Endothelial cell (in vitro differentiated cells): ENCODE measurements at regions not wholly inside any gene's neighbourhood (a gene's known extent, or its start where the extent isn't known, plus 50 kb on each side); places are given as distances from the start of the nearest gene placed in this dataset.
"Not testable (repeated sequence)": the region's sequence is repeated elsewhere in the genome, so short reads cannot be mapped to it uniquely, and the experiment has no call there.

Source experiments
- DNase-seq: peaks from one replicate; pipeline ENCODE4 v3.0.0; 2021; ENCODE audit warnings: low spot score
- H3K27ac Mint-ChIP-seq: one replicate; pipeline ENCODE4 v1.8.0; 2021; ENCODE audit warnings: mixed read lengths, inconsistent platforms; ENCODE audit not compliant: unreplicated experiment
- H3K27me3 Mint-ChIP-seq: one replicate; pipeline ENCODE4 v1.8.0; 2021; ENCODE audit warnings: mild to moderate bottlenecking, moderate library complexity, mixed read lengths, inconsistent platforms; ENCODE audit not compliant: unreplicated experiment
- H3K36me3 Mint-ChIP-seq: one replicate; pipeline ENCODE4 v1.8.0; 2021; ENCODE audit warnings: mild to moderate bottlenecking, low read depth, mixed read lengths, inconsistent platforms; ENCODE audit not compliant: unreplicated experiment
- H3K4me1 Mint-ChIP-seq: one replicate; pipeline ENCODE4 v1.8.0; 2021; ENCODE audit warnings: mild to moderate bottlenecking, mixed read lengths, inconsistent platforms; ENCODE audit not compliant: unreplicated experiment
- H3K4me3 Mint-ChIP-seq: one replicate; pipeline ENCODE4 v1.8.0; 2021; ENCODE audit warnings: mild to moderate bottlenecking, mixed read lengths, inconsistent platforms; ENCODE audit not compliant: unreplicated experiment
- H3K9me3 Mint-ChIP-seq: one replicate; pipeline ENCODE4 v1.8.0; 2021; ENCODE audit warnings: mixed read lengths, inconsistent platforms; ENCODE audit not compliant: unreplicated experiment
- CTCF ChIP-seq: fragments of 200-600 bp; sonication (generic); IDR thresholded peaks from one replicate; pipeline ENCODE4 v1.5.0; 2021; ENCODE audit warnings: antibody characterized with exemption; ENCODE audit not compliant: unreplicated experiment

GRCh38 chr14:50031602-50032313 is 84.6 kb downstream of the VCPKMT start:
- DNase-seq = no peak
- TF ChIP-seq CTCF = no peak
- Mint-ChIP-seq H3K36me3 (peaks cover 3% of the 10 kb centered on the region), H3K4me1 (no peaks in the 10 kb centered on the region), H3K9me3 (no peaks in the 10 kb centered on the region), H3K27me3 (peaks cover 4% of the 10 kb centered on the region), H3K27ac (no peak overlapping the region), H3K4me3 (no peak overlapping the region)

GRCh38 chr14:50032462-50033167 is 83.8 kb downstream of the VCPKMT start:
- not testable (repeated sequence) for H3K27me3 Mint-ChIP-seq, H3K9me3 Mint-ChIP-seq, H3K27ac Mint-ChIP-seq, H3K36me3 Mint-ChIP-seq, H3K4me1 Mint-ChIP-seq, DNase-seq, H3K4me3 Mint-ChIP-seq

- H3K4me3 Mint-ChIP-seq = no peak overlapping the region
- H3K36me3 Mint-ChIP-seq = no peaks in the 10 kb centered on the region
- H3K27ac Mint-ChIP-seq = no peak overlapping the region
- no peak for DNase-seq
- H3K9me3 Mint-ChIP-seq = no peaks in the 10 kb centered on the region
- H3K4me1 Mint-ChIP-seq = peaks cover 2% of the 10 kb centered on the region
- peaks cover 2% of the 10 kb centered on the region for H3K27me3 Mint-ChIP-seq
- no peak for TF ChIP-seq CTCF
Measured at GRCh38 chr14:50035214-50035613, 81.2 kb downstream of the VCPKMT start.

GRCh38 chr14:50036211-50036610 is 80.2 kb downstream of the VCPKMT start:
- H3K27me3 Mint-ChIP-seq = peaks cover 2% of the 10 kb centered on the region
- H3K36me3 Mint-ChIP-seq = no peaks in the 10 kb centered on the region
- H3K27ac Mint-ChIP-seq = no peak overlapping the region
- no peaks in the 10 kb centered on the region for H3K9me3 Mint-ChIP-seq
- no peak for TF ChIP-seq CTCF
- peaks cover 12% of the 10 kb centered on the region for H3K4me1 Mint-ChIP-seq
- H3K4me3 Mint-ChIP-seq = no peak overlapping the region
- no peak for DNase-seq

- no peak overlapping the region for H3K4me3 Mint-ChIP-seq
- H3K27me3 Mint-ChIP-seq = peaks cover 2% of the 10 kb centered on the region
Measured at GRCh38 chr14:50036637-50037036, 79.7 kb downstream of the VCPKMT start.

More at GRCh38 chr14:50036637-50037036, 79.7 kb downstream of the VCPKMT start:
- Mint-ChIP-seq H3K36me3 (no peaks in the 10 kb centered on the region), H3K9me3 (no peaks in the 10 kb centered on the region), H3K27ac (no peak overlapping the region), H3K4me1 (peaks cover 15% of the 10 kb centered on the region)
- TF ChIP-seq CTCF = no peak
- no peak for DNase-seq
